ENCODE measurements at regions not wholly inside any gene's neighbourhood (a gene's known extent, or its start where the extent isn't known, plus 50 kb on each side); places are given as distances from the start of the nearest gene placed in this dataset.
"Not testable (repeated sequence)": the region's sequence is repeated elsewhere in the genome, so short reads cannot be mapped to it uniquely, and the experiment has no call there.

GRCh38 chr13:37476874-37477273, 121.7 kb downstream of the POSTN start:
- no peak overlapping the region for H3K4me3 ChIP-seq (ENCODE audit: low read depth, low read length)
- 33% methylated on average over 2 of the region's 4 CpGs for WGBS (ENCODE audit: insufficient coverage)
- no peaks in the 10 kb centered on the region for H3K4me1 ChIP-seq (ENCODE audit: control insufficient read depth, insufficient read depth, low read length)
- no peak overlapping the region for H3K27ac ChIP-seq (ENCODE audit: low read depth, low read length)
- DNase-seq (ENCODE audit: low read depth in 4 of 6, low spot score in 6 of 6), result peak in 2 of 6 donors; percentile 17 to 82
- H3K9me3 ChIP-seq (ENCODE audit: control insufficient read depth, insufficient read depth, low read length), result no peaks in the 10 kb centered on the region
- H3K36me3 ChIP-seq (ENCODE audit: control insufficient read depth, insufficient read depth, low read length), result no peaks in the 10 kb centered on the region
- no peaks in the 10 kb centered on the region for H3K27me3 ChIP-seq (ENCODE audit: control insufficient read depth, insufficient read depth, low read length)

DNA sequence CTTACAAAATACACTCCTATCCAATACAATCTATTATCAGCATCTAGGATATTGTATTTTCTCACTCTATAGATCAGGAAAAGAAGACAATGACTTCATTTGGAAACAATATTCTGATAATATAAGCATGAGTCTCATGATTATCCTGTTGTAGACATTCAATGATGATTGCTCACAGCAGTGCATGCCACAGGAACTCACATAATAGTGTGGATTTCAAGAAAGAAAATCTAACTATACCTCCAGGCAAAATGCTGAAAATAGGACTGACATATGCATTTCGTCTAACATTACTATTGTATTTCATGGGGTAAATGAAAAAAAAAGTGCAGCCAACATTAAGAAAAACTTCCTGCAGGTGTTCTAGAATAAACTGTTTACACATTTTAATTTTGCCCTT, 122.6 kb downstream of the POSTN start:
- H3K27ac ChIP-seq (ENCODE audit: low read depth, low read length), result no peak overlapping the region
- peak in 1 of 6 donors; percentile 22 for DNase-seq (ENCODE audit: low read depth in 4 of 6, low spot score in 6 of 6)
- no peaks in the 10 kb centered on the region for H3K27me3 ChIP-seq (ENCODE audit: control insufficient read depth, insufficient read depth, low read length)
- no peaks in the 10 kb centered on the region for H3K4me1 ChIP-seq (ENCODE audit: control insufficient read depth, insufficient read depth, low read length)
- H3K9me3 ChIP-seq (ENCODE audit: control insufficient read depth, insufficient read depth, low read length), result no peaks in the 10 kb centered on the region
- no peaks in the 10 kb centered on the region for H3K36me3 ChIP-seq (ENCODE audit: control insufficient read depth, insufficient read depth, low read length)
- no CpG with 5 or more reads among the region's 1 CpG for WGBS (ENCODE audit: insufficient coverage)
- H3K4me3 ChIP-seq (ENCODE audit: low read depth, low read length), result no peak overlapping the region

- WGBS (ENCODE audit: insufficient coverage), result 71% methylated on average over 1 of the region's 2 CpGs
- no peak overlapping the region for H3K27ac ChIP-seq (ENCODE audit: low read depth, low read length)
- no peaks in the 10 kb centered on the region for H3K27me3 ChIP-seq (ENCODE audit: control insufficient read depth, insufficient read depth, low read length)
- no peak overlapping the region for H3K4me3 ChIP-seq (ENCODE audit: low read depth, low read length)
- no peaks in the 10 kb centered on the region for H3K36me3 ChIP-seq (ENCODE audit: control insufficient read depth, insufficient read depth, low read length)
- DNase-seq (ENCODE audit: low read depth in 4 of 6, low spot score in 6 of 6), result no peak
- no peaks in the 10 kb centered on the region for H3K9me3 ChIP-seq (ENCODE audit: control insufficient read depth, insufficient read depth, low read length)
- no peaks in the 10 kb centered on the region for H3K4me1 ChIP-seq (ENCODE audit: control insufficient read depth, insufficient read depth, low read length)
These were observed 123.4 kb downstream of the POSTN start for GRCh38 chr13:37475151-37475550.

DNA sequence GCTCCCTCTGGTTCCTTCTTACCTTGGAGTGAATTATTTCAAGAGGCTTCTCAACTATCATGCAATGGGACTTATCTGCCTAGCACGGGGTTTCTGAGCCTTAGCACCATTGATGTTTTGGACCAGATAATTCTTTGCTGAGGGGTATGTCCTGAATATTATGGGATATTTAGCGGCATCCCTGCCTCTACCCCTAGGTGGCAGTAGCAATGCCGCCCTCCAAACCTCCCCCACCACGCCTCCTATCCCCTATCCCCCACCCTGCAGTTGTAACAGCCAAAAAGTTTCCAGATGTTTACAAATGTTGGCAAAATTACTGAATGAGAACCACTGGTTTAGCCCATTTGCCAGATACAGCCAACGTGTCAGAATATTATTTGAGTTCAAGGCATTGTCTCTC, 125.5 kb downstream of the POSTN start:
- Histone ChIP-seq H3K27me3 (ENCODE audit: control insufficient read depth, insufficient read depth, low read length) (no peaks in the 10 kb centered on the region), H3K36me3 (ENCODE audit: control insufficient read depth, insufficient read depth, low read length) (no peaks in the 10 kb centered on the region), H3K27ac (ENCODE audit: low read depth, low read length) (no peak overlapping the region), H3K4me1 (ENCODE audit: control insufficient read depth, insufficient read depth, low read length) (no peaks in the 10 kb centered on the region), H3K9me3 (ENCODE audit: control insufficient read depth, insufficient read depth, low read length) (no peaks in the 10 kb centered on the region), H3K4me3 (ENCODE audit: low read depth, low read length) (no peak overlapping the region)
- no CpG with 5 or more reads among the region's 5 CpGs for WGBS (ENCODE audit: insufficient coverage)
- DNase-seq (ENCODE audit: low read depth in 4 of 6, low spot score in 6 of 6), result no peak

DNA sequence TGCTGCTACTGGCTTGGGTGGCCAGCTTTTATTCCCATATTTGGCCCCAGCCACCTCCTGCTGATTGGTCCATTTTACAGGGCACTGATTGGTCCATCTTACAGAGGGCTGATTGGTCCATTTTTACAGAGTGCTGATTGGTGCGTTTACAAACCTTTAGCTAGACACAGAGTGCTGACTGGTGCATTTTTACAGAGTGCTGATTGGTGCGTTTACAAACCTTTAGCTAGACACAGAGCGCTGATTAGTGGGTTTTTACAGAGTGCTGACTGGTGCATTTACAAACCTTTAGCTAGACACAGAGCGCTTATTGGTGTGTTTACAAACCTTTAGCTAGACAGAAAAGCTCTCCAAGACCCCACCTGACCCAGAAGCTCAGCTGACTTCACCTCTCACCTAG, 126.3 kb downstream of the POSTN start:
- H3K36me3 ChIP-seq (ENCODE audit: control insufficient read depth, insufficient read depth, low read length); H3K4me1 ChIP-seq (ENCODE audit: control insufficient read depth, insufficient read depth, low read length); H3K9me3 ChIP-seq (ENCODE audit: control insufficient read depth, insufficient read depth, low read length); H3K27me3 ChIP-seq (ENCODE audit: control insufficient read depth, insufficient read depth, low read length); DNase-seq (ENCODE audit: low read depth in 4 of 6, low spot score in 6 of 6); H3K27ac ChIP-seq (ENCODE audit: low read depth, low read length); H3K4me3 ChIP-seq (ENCODE audit: low read depth, low read length): not testable (repeated sequence)
- 100% methylated on average over 1 of the region's 4 CpGs for WGBS (ENCODE audit: insufficient coverage)

DNA sequence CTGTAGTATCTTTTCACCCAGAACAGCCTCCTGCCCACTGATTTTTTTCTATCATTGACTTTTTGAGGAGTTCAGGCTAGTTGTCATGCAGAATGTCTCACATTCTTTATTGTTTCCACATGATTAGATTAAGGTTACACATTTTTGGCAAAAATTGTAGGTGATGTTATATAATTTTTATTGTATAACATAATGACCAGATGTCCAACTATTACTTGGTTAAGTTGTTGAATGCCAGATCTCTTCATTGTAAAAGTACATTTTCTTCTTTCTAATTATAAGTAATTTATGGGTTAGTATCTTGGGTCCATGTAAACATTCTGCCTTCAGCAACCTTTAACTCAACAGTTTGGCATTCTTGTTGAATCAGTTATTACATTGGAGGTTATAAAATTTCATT, 138.4 kb downstream of the POSTN start:
- Histone ChIP-seq H3K36me3 (ENCODE audit: control insufficient read depth, insufficient read depth, low read length) (no peaks in the 10 kb centered on the region), H3K9me3 (ENCODE audit: control insufficient read depth, insufficient read depth, low read length) (peaks cover 3% of the 10 kb centered on the region), H3K4me3 (ENCODE audit: low read depth, low read length) (no peak overlapping the region), H3K27me3 (ENCODE audit: control insufficient read depth, insufficient read depth, low read length) (no peaks in the 10 kb centered on the region), H3K27ac (ENCODE audit: low read depth, low read length) (no peak overlapping the region), H3K4me1 (ENCODE audit: control insufficient read depth, insufficient read depth, low read length) (no peaks in the 10 kb centered on the region)
- no peak for DNase-seq (ENCODE audit: low read depth in 4 of 6, low spot score in 6 of 6)

- Histone ChIP-seq H3K4me3 (ENCODE audit: low read depth, low read length) (no peak overlapping the region), H3K27me3 (ENCODE audit: control insufficient read depth, insufficient read depth, low read length) (no peaks in the 10 kb centered on the region), H3K4me1 (ENCODE audit: control insufficient read depth, insufficient read depth, low read length) (no peaks in the 10 kb centered on the region), H3K36me3 (ENCODE audit: control insufficient read depth, insufficient read depth, low read length) (no peaks in the 10 kb centered on the region), H3K27ac (ENCODE audit: low read depth, low read length) (no peak overlapping the region), H3K9me3 (ENCODE audit: control insufficient read depth, insufficient read depth, low read length) (no peaks in the 10 kb centered on the region)
- WGBS (ENCODE audit: insufficient coverage), result no CpG with 5 or more reads among the region's 4 CpGs
- DNase-seq (ENCODE audit: low read depth in 4 of 6, low spot score in 6 of 6), result no peak
These were observed 141.0 kb downstream of the POSTN start for GRCh38 chr13:37457612-37458011.

- no peaks in the 10 kb centered on the region for H3K36me3 ChIP-seq (ENCODE audit: control insufficient read depth, insufficient read depth, low read length)
- H3K4me1 ChIP-seq (ENCODE audit: control insufficient read depth, insufficient read depth, low read length), result no peaks in the 10 kb centered on the region
- H3K4me3 ChIP-seq (ENCODE audit: low read depth, low read length), result no peak overlapping the region
- DNase-seq (ENCODE audit: low read depth in 4 of 6, low spot score in 6 of 6), result no peak
- 100% methylated on average over 1 of the region's 4 CpGs for WGBS (ENCODE audit: insufficient coverage)
- no peaks in the 10 kb centered on the region for H3K27me3 ChIP-seq (ENCODE audit: control insufficient read depth, insufficient read depth, low read length)
- no peak overlapping the region for H3K27ac ChIP-seq (ENCODE audit: low read depth, low read length)
- H3K9me3 ChIP-seq (ENCODE audit: control insufficient read depth, insufficient read depth, low read length), result no peaks in the 10 kb centered on the region
These were observed 142.1 kb downstream of the POSTN start for GRCh38 chr13:37456506-37456905.

DNA sequence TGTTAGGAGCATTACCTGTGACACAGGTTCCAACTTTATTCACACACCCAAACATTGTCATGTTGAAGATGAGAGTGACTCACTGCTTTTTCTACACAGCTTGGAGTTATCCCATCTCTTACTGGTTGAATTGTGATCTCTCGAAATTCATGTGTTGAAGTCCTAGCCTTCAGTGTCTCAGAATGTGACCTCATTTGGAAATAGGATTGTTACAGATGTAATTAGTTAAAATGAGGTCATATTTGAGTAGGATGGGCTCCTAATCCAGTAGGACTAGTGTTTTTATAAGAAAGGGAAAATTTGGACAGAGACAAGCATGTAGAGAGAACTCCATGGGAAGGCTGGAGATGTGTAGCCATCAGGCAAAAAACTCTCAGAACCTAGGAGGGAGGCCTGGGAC, 142.5 kb downstream of the POSTN start:
- no peaks in the 10 kb centered on the region for H3K4me1 ChIP-seq (ENCODE audit: control insufficient read depth, insufficient read depth, low read length)
- no peak for DNase-seq (ENCODE audit: low read depth in 4 of 6, low spot score in 6 of 6)
- no peak overlapping the region for H3K4me3 ChIP-seq (ENCODE audit: low read depth, low read length)
- 100% methylated on average over 1 of the region's 1 CpG for WGBS (ENCODE audit: insufficient coverage)
- H3K27me3 ChIP-seq (ENCODE audit: control insufficient read depth, insufficient read depth, low read length), result no peaks in the 10 kb centered on the region
- H3K36me3 ChIP-seq (ENCODE audit: control insufficient read depth, insufficient read depth, low read length), result no peaks in the 10 kb centered on the region
- no peaks in the 10 kb centered on the region for H3K9me3 ChIP-seq (ENCODE audit: control insufficient read depth, insufficient read depth, low read length)
- no peak overlapping the region for H3K27ac ChIP-seq (ENCODE audit: low read depth, low read length)

- H3K36me3 ChIP-seq (ENCODE audit: control insufficient read depth, insufficient read depth, low read length), result no peaks in the 10 kb centered on the region
- no peaks in the 10 kb centered on the region for H3K9me3 ChIP-seq (ENCODE audit: control insufficient read depth, insufficient read depth, low read length)
- H3K4me1 ChIP-seq (ENCODE audit: control insufficient read depth, insufficient read depth, low read length), result no peaks in the 10 kb centered on the region
- DNase-seq (ENCODE audit: low read depth in 4 of 6, low spot score in 6 of 6), result no peak
- no peak overlapping the region for H3K27ac ChIP-seq (ENCODE audit: low read depth, low read length)
- no CpG with 5 or more reads among the region's 2 CpGs for WGBS (ENCODE audit: insufficient coverage)
- no peak overlapping the region for H3K4me3 ChIP-seq (ENCODE audit: low read depth, low read length)
- no peaks in the 10 kb centered on the region for H3K27me3 ChIP-seq (ENCODE audit: control insufficient read depth, insufficient read depth, low read length)
These were observed 145.3 kb downstream of the POSTN start for GRCh38 chr13:37453246-37453645.

Data from spinal cord (tissue), 9 donors.